Body of pancreas (tissue), 4 donors: ENCODE measurements at regions not wholly inside any gene's neighbourhood (a gene's known extent, or its start where the extent isn't known, plus 50 kb on each side); places are given as distances from the start of the nearest gene placed in this dataset.

Source experiments
- CTCF ChIP-seq, 7 experiments: fragments of 450-650 bp in 4 of 7; fragments of 200-600 bp in 3 of 7; sonication (generic) in 3 of 7; IDR thresholded peaks; one replicate each; pipeline ENCODE4 v1.5.1; 2016 to 2019; ENCODE audit warnings: antibody characterized with exemption in 7 of 7
- POLR2A ChIP-seq, 3 donors: fragments of 450-650 bp; IDR thresholded peaks; one replicate each; pipeline ENCODE4 v1.6.1; 2016; ENCODE audit warnings: antibody characterized with exemption in 3 of 3, mild to moderate bottlenecking in 2 of 3

- TF ChIP-seq CTCF (IDR thresholded peaks at IDR 0.05) (no peak), POLR2A (IDR thresholded peaks at IDR 0.05) (no peak)
Measured at GRCh38 chr6:76418560-76419223, 346.2 kb upstream of the IMPG1 start.
